Fibroblast of lung (primary cell): ENCODE measurements at regions not wholly inside any gene's neighbourhood (a gene's known extent, or its start where the extent isn't known, plus 50 kb on each side); places are given as distances from the start of the nearest gene placed in this dataset.

Experiments
- DNase-seq, 2 donors: peaks; one replicate each; pipeline versions ENCODE4 v3.0.0 to v3.0.0-alpha.2; 2010; ENCODE audit warnings: low read depth in 2 of 2
- H2AFZ ChIP-seq: 2 replicates; pipeline ENCODE4 v1.5.1; 2012; ENCODE audit warnings: low read length, control low read depth, inconsistent platforms
- H3K27ac ChIP-seq: 2 replicates; pipeline ENCODE4 v1.5.1; 2011; ENCODE audit warnings: low read length, control low read depth; ENCODE audit not compliant: insufficient read depth
- H3K27me3 ChIP-seq: 2 replicates; pipeline ENCODE4 v1.5.1; 2011; ENCODE audit warnings: mild to moderate bottlenecking, low read length; ENCODE audit not compliant: control insufficient read depth, insufficient read depth
- H3K36me3 ChIP-seq: 2 replicates; pipeline ENCODE4 v1.5.1; 2011; ENCODE audit warnings: low read length; ENCODE audit not compliant: control insufficient read depth, insufficient read depth
- H3K4me1 ChIP-seq: 2 replicates; pipeline ENCODE4 v1.5.1; 2011; ENCODE audit warnings: low read length; ENCODE audit not compliant: control insufficient read depth, insufficient read depth; ENCODE audit errors: extremely low read depth
- H3K4me2 ChIP-seq: 2 replicates; pipeline ENCODE4 v1.5.1; 2011; ENCODE audit warnings: low read length, control low read depth; ENCODE audit not compliant: insufficient read depth; ENCODE audit errors: extremely low read depth
- H3K4me3 ChIP-seq, 4 experiments: fragments of 200-600 bp in 1 of 4; sonication (generic) in 1 of 4; replicated peaks in 1 of 4; 2 replicates each; pipeline ENCODE4 v1.5.1; 2011 to 2016; ENCODE audit warnings: low read length in 4 of 4, low read depth in 3 of 4, mild to moderate bottlenecking in 3 of 4, control low read depth in 2 of 4, inconsistent platforms in 1 of 4, mixed read lengths in 1 of 4; ENCODE audit not compliant: insufficient read depth in 1 of 4; ENCODE audit errors: control extremely low read depth in 1 of 4
- H3K79me2 ChIP-seq: 2 replicates; pipeline ENCODE4 v1.5.1; 2012; ENCODE audit warnings: mild to moderate bottlenecking, low read length, inconsistent platforms; ENCODE audit not compliant: control insufficient read depth, insufficient read depth
- H3K9ac ChIP-seq: 2 replicates; pipeline ENCODE4 v1.5.1; 2011; ENCODE audit warnings: mild to moderate bottlenecking, low read length, control low read depth; ENCODE audit not compliant: insufficient read depth
- H3K9me3 ChIP-seq: 2 replicates; pipeline ENCODE4 v1.5.1; 2012; ENCODE audit warnings: low read depth, low read length; ENCODE audit not compliant: control insufficient read depth, insufficient read depth
- H4K20me1 ChIP-seq: 2 replicates; pipeline ENCODE4 v1.5.1; 2011; ENCODE audit warnings: low read length; ENCODE audit not compliant: control insufficient read depth, insufficient read depth; ENCODE audit errors: extremely low read depth
- EZH2 ChIP-seq: IDR thresholded peaks from 2 replicates; pipeline ENCODE4 v1.5.1; 2012; ENCODE audit warnings: low read length, control low read depth, mild to moderate bottlenecking; ENCODE audit errors: missing control alignments
- TF ChIP-seq, protein P1 (sequence below), 2 donors: IDR thresholded peaks in 1 of 2; conservative IDR thresholded peaks in 1 of 2; 1 replicate in 1 of 2; 2 replicates in 1 of 2; pipeline ENCODE4 v1.5.1; 2011 to 2012; ENCODE audit warnings: low read length in 2 of 2, control low read depth in 1 of 2, inconsistent platforms in 1 of 2, low read depth in 1 of 2, mild to moderate bottlenecking in 1 of 2

- no peaks in the 10 kb centered on the region for H3K4me1 ChIP-seq
- H2AFZ ChIP-seq: no peak overlapping the region
- no peak overlapping the region for H3K27ac ChIP-seq
- peaks cover 4% of the 10 kb centered on the region for H3K79me2 ChIP-seq
- no peaks in the 10 kb centered on the region for H3K27me3 ChIP-seq
- H3K4me3 ChIP-seq: no peak overlapping the region
- no peaks in the 10 kb centered on the region for H4K20me1 ChIP-seq
- no peak overlapping the region for H3K9ac ChIP-seq
- no peaks in the 10 kb centered on the region for H3K36me3 ChIP-seq
- H3K9me3 ChIP-seq: no peaks in the 10 kb centered on the region
- DNase-seq: peak in 1 of 2 donors; percentile 53
- H3K4me2 ChIP-seq: no peak overlapping the region
- TF ChIP-seq, protein P1, sequence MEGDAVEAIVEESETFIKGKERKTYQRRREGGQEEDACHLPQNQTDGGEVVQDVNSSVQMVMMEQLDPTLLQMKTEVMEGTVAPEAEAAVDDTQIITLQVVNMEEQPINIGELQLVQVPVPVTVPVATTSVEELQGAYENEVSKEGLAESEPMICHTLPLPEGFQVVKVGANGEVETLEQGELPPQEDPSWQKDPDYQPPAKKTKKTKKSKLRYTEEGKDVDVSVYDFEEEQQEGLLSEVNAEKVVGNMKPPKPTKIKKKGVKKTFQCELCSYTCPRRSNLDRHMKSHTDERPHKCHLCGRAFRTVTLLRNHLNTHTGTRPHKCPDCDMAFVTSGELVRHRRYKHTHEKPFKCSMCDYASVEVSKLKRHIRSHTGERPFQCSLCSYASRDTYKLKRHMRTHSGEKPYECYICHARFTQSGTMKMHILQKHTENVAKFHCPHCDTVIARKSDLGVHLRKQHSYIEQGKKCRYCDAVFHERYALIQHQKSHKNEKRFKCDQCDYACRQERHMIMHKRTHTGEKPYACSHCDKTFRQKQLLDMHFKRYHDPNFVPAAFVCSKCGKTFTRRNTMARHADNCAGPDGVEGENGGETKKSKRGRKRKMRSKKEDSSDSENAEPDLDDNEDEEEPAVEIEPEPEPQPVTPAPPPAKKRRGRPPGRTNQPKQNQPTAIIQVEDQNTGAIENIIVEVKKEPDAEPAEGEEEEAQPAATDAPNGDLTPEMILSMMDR (conservative IDR thresholded peaks at IDR 0.05 in 1 of 2, IDR thresholded peaks at IDR 0.05 in 1 of 2; ENCODE audit: low read depth in 1 of 2, low read length in 2 of 2): no peak
Measured at GRCh38 chr3:117998071-117998470, 1036.6 kb downstream of the IGSF11 start.

GRCh38 chr3:118000219-118000618, 1034.4 kb downstream of the IGSF11 start:
- H3K4me1 ChIP-seq: no peaks in the 10 kb centered on the region
- no peak overlapping the region for H3K27ac ChIP-seq
- peak in 1 of 2 donors; percentile 32 for DNase-seq
- H3K4me3 ChIP-seq: no peak overlapping the region
- no peaks in the 10 kb centered on the region for H3K36me3 ChIP-seq
- no peaks in the 10 kb centered on the region for H3K27me3 ChIP-seq
- no peak overlapping the region for H3K9ac ChIP-seq
- H4K20me1 ChIP-seq: no peaks in the 10 kb centered on the region
- H2AFZ ChIP-seq: no peak overlapping the region
- H3K79me2 ChIP-seq: no peaks in the 10 kb centered on the region
- H3K9me3 ChIP-seq: no peaks in the 10 kb centered on the region
- no peak overlapping the region for H3K4me2 ChIP-seq
- TF ChIP-seq, protein P1 (conservative IDR thresholded peaks at IDR 0.05 in 1 of 2, IDR thresholded peaks at IDR 0.05 in 1 of 2; ENCODE audit: low read depth in 1 of 2, low read length in 2 of 2): no peak
- no peak for TF ChIP-seq EZH2

- H2AFZ ChIP-seq: no peak overlapping the region
- no peak overlapping the region for H3K27ac ChIP-seq
- H3K9me3 ChIP-seq: no peaks in the 10 kb centered on the region
- H3K36me3 ChIP-seq: no peaks in the 10 kb centered on the region
- no peak overlapping the region for H3K4me3 ChIP-seq
- H3K4me1 ChIP-seq: no peaks in the 10 kb centered on the region
- no peak for DNase-seq
- TF ChIP-seq, protein P1 (conservative IDR thresholded peaks at IDR 0.05 in 1 of 2, IDR thresholded peaks at IDR 0.05 in 1 of 2; ENCODE audit: low read depth in 1 of 2, low read length in 2 of 2): no peak
- TF ChIP-seq EZH2: no peak
- H3K4me2 ChIP-seq: no peak overlapping the region
- no peaks in the 10 kb centered on the region for H3K27me3 ChIP-seq
- no peaks in the 10 kb centered on the region for H4K20me1 ChIP-seq
- no peaks in the 10 kb centered on the region for H3K79me2 ChIP-seq
- no peak overlapping the region for H3K9ac ChIP-seq
Measured at GRCh38 chr3:118001380-118001779, 1033.3 kb downstream of the IGSF11 start.
